IMR-90 (cell line): ENCODE measurements at regions not wholly inside any gene's neighbourhood (a gene's known extent, or its start where the extent isn't known, plus 50 kb on each side); places are given as distances from the start of the nearest gene placed in this dataset.

Experiments used
- ATAC-seq: fragments of 200-7000 bp; cut with Tn5 transposase; 2 replicates; pipeline ENCODE4 v1.9.1; 2020; ENCODE audit warnings: low read depth, mild to moderate bottlenecking, moderate library complexity
- BruUV-seq: library from RNA; stranded (reverse); fragments of 400-500 nt; replicated peaks from 2 replicates; lab custom pipeline; 2021; lab: Mats Ljungman, UMichigan
- CTCF ChIA-PET: fragments of 300-600 bp; formaldehyde crosslinking; extraction: SDS; loops from one replicate; lab custom pipeline; 2021; ENCODE audit warnings: antibody characterized with exemption; lab: Yijun Ruan, JAX
- POLR2A ChIA-PET: fragments of 300-600 bp; sonication (Branson Sonifier 250); formaldehyde crosslinking; loops from one replicate; lab custom pipeline; 2022; ENCODE audit warnings: antibody characterized with exemption; ENCODE audit not compliant: unreplicated experiment; lab: Charles Lee
- DNase-seq: peaks from one replicate; pipeline ENCODE4 v3.0.0; 2013
- H2AFZ ChIP-seq: replicated peaks from 2 replicates; pipeline ENCODE3; 2013; ENCODE audit warnings: low read length, mild to moderate bottlenecking; ENCODE audit not compliant: poor library complexity
- H2AK5ac ChIP-seq: 2 replicates; pipeline ENCODE4 v1.6.1; 2013; ENCODE audit warnings: low read depth, low read length, inconsistent platforms
- H2AK9ac ChIP-seq: replicated peaks from 2 replicates; pipeline ENCODE3; 2013; ENCODE audit warnings: mild to moderate bottlenecking, low read depth, low read length, moderate library complexity; ENCODE audit not compliant: poor library complexity
- H2BK120ac ChIP-seq: 2 replicates; pipeline ENCODE4 v1.6.1; 2013; ENCODE audit warnings: low read depth, low read length, inconsistent platforms
- H2BK15ac ChIP-seq: 3 replicates; pipeline ENCODE4 v1.6.1; 2013; ENCODE audit warnings: low read depth, low read length, inconsistent platforms
- H2BK20ac ChIP-seq: 2 replicates; pipeline ENCODE4 v1.6.1; 2013; ENCODE audit warnings: low read depth, mild to moderate bottlenecking, inconsistent platforms, low read length, moderate library complexity
- H2BK5ac ChIP-seq: 2 replicates; pipeline ENCODE4 v1.6.1; 2013; ENCODE audit warnings: mild to moderate bottlenecking, low read depth, low read length, inconsistent platforms; ENCODE audit not compliant: poor library complexity, severe bottlenecking
- H3K14ac ChIP-seq: replicated peaks from 2 replicates; pipeline ENCODE4 v1.6.1; 2013; ENCODE audit warnings: low read depth, low read length, inconsistent platforms
- H3K18ac ChIP-seq: 2 replicates; pipeline ENCODE4 v1.6.1; 2013; ENCODE audit warnings: low read depth, low read length, control low read depth
- H3K23ac ChIP-seq: 2 replicates; pipeline ENCODE4 v1.6.1; 2013; ENCODE audit warnings: low read depth, low read length, inconsistent platforms
- H3K27ac ChIP-seq: 2 replicates; pipeline ENCODE4 v1.5.1; 2013; ENCODE audit warnings: mild to moderate bottlenecking, control low read depth, low read length; ENCODE audit not compliant: insufficient read depth
- H3K27me3 ChIP-seq: 2 replicates; pipeline ENCODE4 v1.6.1; 2013; ENCODE audit warnings: low read length; ENCODE audit not compliant: control insufficient read depth, insufficient read depth
- H3K36me3 ChIP-seq: 2 replicates; pipeline ENCODE4 v1.6.1; 2013; ENCODE audit warnings: low read length, mixed read lengths; ENCODE audit not compliant: control insufficient read depth, insufficient read depth
- H3K4ac ChIP-seq: 2 replicates; pipeline ENCODE4 v1.6.1; 2013; ENCODE audit warnings: low read depth, low read length, inconsistent platforms
- H3K4me1 ChIP-seq: 2 replicates; pipeline ENCODE4 v1.6.1; 2013; ENCODE audit warnings: low read length, mixed read lengths; ENCODE audit not compliant: control insufficient read depth, insufficient read depth
- H3K4me2 ChIP-seq: 2 replicates; pipeline ENCODE4 v1.6.1; 2013; ENCODE audit warnings: low read depth, mild to moderate bottlenecking, control low read depth, low read length, moderate library complexity
- H3K4me3 ChIP-seq: 2 replicates; pipeline ENCODE4 v1.5.1; 2013; ENCODE audit warnings: low read depth, mild to moderate bottlenecking, control low read depth, low read length, moderate library complexity; ENCODE audit not compliant: insufficient read depth
- H3K56ac ChIP-seq: 2 replicates; pipeline ENCODE4 v1.6.1; 2013; ENCODE audit warnings: low read length, inconsistent platforms; ENCODE audit not compliant: insufficient read depth; ENCODE audit errors: extremely low read depth
- H3K79me1 ChIP-seq, 2 experiments: 2 replicates each; pipeline ENCODE4 v1.6.1; 2013; ENCODE audit warnings: low read length in 2 of 2, inconsistent platforms in 1 of 2, low read depth in 1 of 2
- H3K9ac ChIP-seq: 2 replicates; pipeline ENCODE4 v1.6.1; 2013; ENCODE audit warnings: low read depth, low read length, control low read depth
- H3K9me1 ChIP-seq: 2 replicates; pipeline ENCODE4 v1.6.1; 2013; ENCODE audit warnings: low read length, inconsistent platforms; ENCODE audit not compliant: insufficient read depth
- H3K9me3 ChIP-seq: 2 replicates; pipeline ENCODE4 v1.6.1; 2013; ENCODE audit warnings: low read length; ENCODE audit not compliant: control insufficient read depth, insufficient read depth
- H4K20me1 ChIP-seq: 2 replicates; pipeline ENCODE4 v1.6.1; 2013; ENCODE audit warnings: low read length, inconsistent platforms; ENCODE audit not compliant: insufficient read depth
- H4K5ac ChIP-seq: 2 replicates; pipeline ENCODE4 v1.6.1; 2013; ENCODE audit warnings: mild to moderate bottlenecking, low read depth, low read length, control low read depth
- H4K8ac ChIP-seq, 2 experiments: 2 replicates each; pipeline ENCODE4 v1.6.1; 2013; ENCODE audit warnings: low read depth in 2 of 2, low read length in 2 of 2, control low read depth in 1 of 2, inconsistent platforms in 1 of 2
- H4K91ac ChIP-seq: 2 replicates; pipeline ENCODE4 v1.6.1; 2013; ENCODE audit warnings: low read depth, low read length, inconsistent platforms; ENCODE audit not compliant: insufficient read depth
- BHLHE40 ChIP-seq: fragments of 150-350 bp; IDR thresholded peaks from 2 replicates; pipeline ENCODE4 v1.6.1; 2016; ENCODE audit warnings: mild to moderate bottlenecking, low read depth, low read length
- CEBPB ChIP-seq: IDR thresholded peaks from 2 replicates; pipeline ENCODE4 v1.6.1; 2012; ENCODE audit warnings: low read depth, low read length, improper control_type of control experiment
- MXI1 ChIP-seq: IDR thresholded peaks from 2 replicates; pipeline ENCODE4 v1.6.1; 2012; ENCODE audit warnings: low read depth, mild to moderate bottlenecking, low read length, moderate library complexity, borderline replicate concordance
- POLR2A ChIP-seq: IDR thresholded peaks from 2 replicates; pipeline ENCODE4 v1.6.1; 2012; ENCODE audit warnings: mild to moderate bottlenecking, low read depth, low read length
- RAD21 ChIP-seq: IDR thresholded peaks from 2 replicates; pipeline ENCODE4 v1.6.1; 2012; ENCODE audit warnings: low read length, improper control_type of control experiment
- SMC3 ChIP-seq: fragments of 150-350 bp; IDR thresholded peaks from 2 replicates; pipeline ENCODE4 v1.6.1; 2016; ENCODE audit warnings: low read depth, mild to moderate bottlenecking, antibody characterized with exemption, low read length, moderate library complexity
- WGBS, 2 experiments: methylation state at CpG; one replicate each; pipeline versions ENCODE4 v1.1.5 to v1.1.7; 2013; ENCODE audit warnings: missing lambda C conversion rate in 2 of 2; ENCODE audit not compliant: insufficient read length in 1 of 2; ENCODE audit errors: extremely low coverage in 2 of 2; 5-methylcytosine and 5-hydroxymethylcytosine counted together
- dilution Hi-C: fragments of 300-500 bp; cut with HindIII; formaldehyde crosslinking; loops from one replicate; pipeline ENCODE4 v1.14.3; 2018; ENCODE audit warnings: low sequenced_read_pairs; ENCODE audit not compliant: unreplicated experiment
- in situ Hi-C: fragments of 300-500 bp; cut with MboI; formaldehyde crosslinking; loops from 3 replicates; pipeline ENCODE4 v1.14.3; 2019; ENCODE audit warnings: low sequenced_read_pairs, inconsistent platforms, mixed read lengths
- intact Hi-C: fragments of 100-400 bp; cut with micrococcal nuclease; formaldehyde crosslinking; loops from 2 replicates; pipeline ENCODE4 v1.10.0; 2022

DNA sequence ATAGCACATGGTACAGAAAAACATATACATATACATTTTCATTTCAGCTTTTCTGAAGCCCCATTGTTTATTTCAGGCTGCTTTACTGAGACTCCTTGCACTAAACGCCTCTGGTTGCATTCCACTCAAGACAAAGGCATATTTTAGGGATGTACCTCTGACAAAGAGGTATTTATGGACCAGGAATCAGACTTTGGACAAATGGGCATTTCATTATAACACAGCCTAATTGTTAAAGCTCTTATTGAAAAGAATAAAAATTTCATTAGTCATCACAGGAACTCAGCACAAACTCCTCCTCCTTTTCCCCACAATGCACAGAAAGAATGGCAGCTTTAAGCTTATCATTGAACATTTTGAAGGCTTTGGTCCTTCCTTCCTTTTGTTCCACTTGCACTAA lies 62.9 kb upstream of the UGT8 start:
- no peak overlapping the region for H4K5ac ChIP-seq
- H4K8ac ChIP-seq, result no peak overlapping the region
- H2BK5ac ChIP-seq, result no peak overlapping the region
- no peak for TF ChIP-seq SMC3
- no peak for TF ChIP-seq POLR2A
- TF ChIP-seq MXI1, result no peak
- TF ChIP-seq CEBPB, result no peak
- no peak for TF ChIP-seq BHLHE40
- TF ChIP-seq RAD21, result no peak
- no CpG with 5 or more reads among the region's 1 CpG for WGBS, 2 experiments
- no peak overlapping the region for H2AK5ac ChIP-seq
- H3K18ac ChIP-seq, result no peak overlapping the region
- H3K56ac ChIP-seq, result no peak overlapping the region
- no peaks in the 10 kb centered on the region for H3K27me3 ChIP-seq
- H3K9me3 ChIP-seq, result no peaks in the 10 kb centered on the region
- no peak overlapping the region for H2AFZ ChIP-seq
- ATAC-seq, result no peak
- no peak overlapping the region for H3K4ac ChIP-seq
- no peak overlapping the region for H3K9ac ChIP-seq
- H3K23ac ChIP-seq, result no peak overlapping the region
- no peak for DNase-seq
- H4K91ac ChIP-seq, result no peak overlapping the region
- H3K36me3 ChIP-seq, result no peaks in the 10 kb centered on the region
- in situ Hi-C loops, result no loop called here
- H2BK20ac ChIP-seq, result no peak overlapping the region
- no peaks in the 10 kb centered on the region for H4K20me1 ChIP-seq
- ChIA-PET CTCF (no interaction called here), POLR2A (no interaction called here)
- H3K4me3 ChIP-seq, result no peak overlapping the region
- H3K9me1 ChIP-seq, result no peaks in the 10 kb centered on the region
- H3K4me2 ChIP-seq, result no peak overlapping the region
- H2BK120ac ChIP-seq, result no peak overlapping the region
- intact Hi-C loops, result no loop called here
- no peaks in the 10 kb centered on the region for H3K4me1 ChIP-seq
- dilution Hi-C loops, result no loop called here
- no peak overlapping the region for H3K14ac ChIP-seq
- H3K79me1 ChIP-seq, result no peaks in the 10 kb centered on the region
- H2BK15ac ChIP-seq, result no peak overlapping the region
- H3K27ac ChIP-seq, result no peak overlapping the region
- BruUV-seq, result no TSS peak
- H2AK9ac ChIP-seq, result no peak overlapping the region
